Ishikawa (cell line): ENCODE measurements at regions not wholly inside any gene's neighbourhood (a gene's known extent, or its start where the extent isn't known, plus 50 kb on each side); places are given as distances from the start of the nearest gene placed in this dataset.

Experiments used
- CEBPB ChIP-seq: IDR thresholded peaks from 2 replicates; pipeline ENCODE4 v1.6.1; 2012
- CREB1 ChIP-seq: IDR thresholded peaks from 2 replicates; pipeline ENCODE4 v1.6.1; 2012; ENCODE audit warnings: low read depth
- EGR1 ChIP-seq: IDR thresholded peaks from 2 replicates; pipeline ENCODE4 v1.6.1; 2012
- EP300 ChIP-seq: IDR thresholded peaks from 2 replicates; pipeline ENCODE4 v1.6.1; 2012; ENCODE audit warnings: borderline replicate concordance
- FOXM1 ChIP-seq: IDR thresholded peaks from 2 replicates; pipeline ENCODE4 v1.6.1; 2012; ENCODE audit warnings: low read depth, borderline replicate concordance
- NFIC ChIP-seq: IDR thresholded peaks from 2 replicates; pipeline ENCODE4 v1.6.1; 2012
- RAD21 ChIP-seq: IDR thresholded peaks from 2 replicates; pipeline ENCODE4 v1.6.1; 2012; ENCODE audit warnings: low read depth
- TAF1 ChIP-seq: IDR thresholded peaks from 2 replicates; pipeline ENCODE4 v1.6.1; 2012; ENCODE audit warnings: low read depth, mild to moderate bottlenecking
- TCF12 ChIP-seq: IDR thresholded peaks from 2 replicates; pipeline ENCODE4 v1.6.1; 2012; ENCODE audit warnings: low read depth
- TEAD4 ChIP-seq: IDR thresholded peaks from 2 replicates; pipeline ENCODE4 v1.6.1; 2012
- YY1 ChIP-seq: IDR thresholded peaks from 2 replicates; pipeline ENCODE4 v1.6.1; 2012; ENCODE audit warnings: low read depth
- ZBTB7A ChIP-seq: IDR thresholded peaks from 2 replicates; pipeline ENCODE4 v1.6.1; 2012; ENCODE audit warnings: low read depth
- TF ChIP-seq, protein P1 (sequence below): IDR thresholded peaks from 2 replicates; pipeline ENCODE4 v1.6.1; 2012
- TF ChIP-seq, protein P2 (sequence below): IDR thresholded peaks from 2 replicates; pipeline ENCODE4 v1.6.1; 2012; ENCODE audit warnings: low read depth, mild to moderate bottlenecking
- TF ChIP-seq, protein P3 (sequence below): IDR thresholded peaks from 2 replicates; pipeline ENCODE4 v1.6.1; 2012

DNA sequence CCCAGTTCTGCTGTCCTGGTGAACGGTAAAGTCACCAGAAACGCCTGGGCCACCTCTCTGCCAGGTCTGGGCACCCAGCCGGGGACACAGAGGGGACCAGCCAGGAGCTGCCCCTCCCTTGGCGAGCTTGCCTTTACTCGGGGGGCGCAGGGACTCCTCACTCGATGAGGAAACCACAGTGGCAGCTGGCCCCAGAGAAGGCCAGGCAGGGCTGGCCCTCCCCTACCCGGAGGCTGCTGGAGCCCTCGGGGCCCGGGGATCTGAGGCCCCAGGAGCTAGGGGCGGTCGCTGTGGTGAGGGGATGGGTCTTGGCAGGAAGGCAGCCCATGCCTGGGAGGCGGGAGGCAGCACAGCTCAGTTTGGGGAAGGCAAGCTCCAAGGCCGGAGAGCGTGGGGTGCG lies 80.4 kb upstream of the SLCO4A1 start:
- no peak for TF ChIP-seq TEAD4
- TF ChIP-seq EP300: no peak
- TF ChIP-seq CREB1: no peak
- TF ChIP-seq, protein P1, sequence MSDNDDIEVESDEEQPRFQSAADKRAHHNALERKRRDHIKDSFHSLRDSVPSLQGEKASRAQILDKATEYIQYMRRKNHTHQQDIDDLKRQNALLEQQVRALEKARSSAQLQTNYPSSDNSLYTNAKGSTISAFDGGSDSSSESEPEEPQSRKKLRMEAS: no peak
- no peak for TF ChIP-seq EGR1
- TF ChIP-seq RAD21: no peak
- no peak for TF ChIP-seq NFIC
- no peak for TF ChIP-seq CEBPB
- TF ChIP-seq, protein P2, sequence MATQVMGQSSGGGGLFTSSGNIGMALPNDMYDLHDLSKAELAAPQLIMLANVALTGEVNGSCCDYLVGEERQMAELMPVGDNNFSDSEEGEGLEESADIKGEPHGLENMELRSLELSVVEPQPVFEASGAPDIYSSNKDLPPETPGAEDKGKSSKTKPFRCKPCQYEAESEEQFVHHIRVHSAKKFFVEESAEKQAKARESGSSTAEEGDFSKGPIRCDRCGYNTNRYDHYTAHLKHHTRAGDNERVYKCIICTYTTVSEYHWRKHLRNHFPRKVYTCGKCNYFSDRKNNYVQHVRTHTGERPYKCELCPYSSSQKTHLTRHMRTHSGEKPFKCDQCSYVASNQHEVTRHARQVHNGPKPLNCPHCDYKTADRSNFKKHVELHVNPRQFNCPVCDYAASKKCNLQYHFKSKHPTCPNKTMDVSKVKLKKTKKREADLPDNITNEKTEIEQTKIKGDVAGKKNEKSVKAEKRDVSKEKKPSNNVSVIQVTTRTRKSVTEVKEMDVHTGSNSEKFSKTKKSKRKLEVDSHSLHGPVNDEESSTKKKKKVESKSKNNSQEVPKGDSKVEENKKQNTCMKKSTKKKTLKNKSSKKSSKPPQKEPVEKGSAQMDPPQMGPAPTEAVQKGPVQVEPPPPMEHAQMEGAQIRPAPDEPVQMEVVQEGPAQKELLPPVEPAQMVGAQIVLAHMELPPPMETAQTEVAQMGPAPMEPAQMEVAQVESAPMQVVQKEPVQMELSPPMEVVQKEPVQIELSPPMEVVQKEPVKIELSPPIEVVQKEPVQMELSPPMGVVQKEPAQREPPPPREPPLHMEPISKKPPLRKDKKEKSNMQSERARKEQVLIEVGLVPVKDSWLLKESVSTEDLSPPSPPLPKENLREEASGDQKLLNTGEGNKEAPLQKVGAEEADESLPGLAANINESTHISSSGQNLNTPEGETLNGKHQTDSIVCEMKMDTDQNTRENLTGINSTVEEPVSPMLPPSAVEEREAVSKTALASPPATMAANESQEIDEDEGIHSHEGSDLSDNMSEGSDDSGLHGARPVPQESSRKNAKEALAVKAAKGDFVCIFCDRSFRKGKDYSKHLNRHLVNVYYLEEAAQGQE: no peak
- no peak for TF ChIP-seq FOXM1
- TF ChIP-seq TAF1: no peak
- TF ChIP-seq, protein P3, sequence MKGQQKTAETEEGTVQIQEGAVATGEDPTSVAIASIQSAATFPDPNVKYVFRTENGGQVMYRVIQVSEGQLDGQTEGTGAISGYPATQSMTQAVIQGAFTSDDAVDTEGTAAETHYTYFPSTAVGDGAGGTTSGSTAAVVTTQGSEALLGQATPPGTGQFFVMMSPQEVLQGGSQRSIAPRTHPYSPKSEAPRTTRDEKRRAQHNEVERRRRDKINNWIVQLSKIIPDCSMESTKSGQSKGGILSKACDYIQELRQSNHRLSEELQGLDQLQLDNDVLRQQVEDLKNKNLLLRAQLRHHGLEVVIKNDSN: no peak

DNA sequence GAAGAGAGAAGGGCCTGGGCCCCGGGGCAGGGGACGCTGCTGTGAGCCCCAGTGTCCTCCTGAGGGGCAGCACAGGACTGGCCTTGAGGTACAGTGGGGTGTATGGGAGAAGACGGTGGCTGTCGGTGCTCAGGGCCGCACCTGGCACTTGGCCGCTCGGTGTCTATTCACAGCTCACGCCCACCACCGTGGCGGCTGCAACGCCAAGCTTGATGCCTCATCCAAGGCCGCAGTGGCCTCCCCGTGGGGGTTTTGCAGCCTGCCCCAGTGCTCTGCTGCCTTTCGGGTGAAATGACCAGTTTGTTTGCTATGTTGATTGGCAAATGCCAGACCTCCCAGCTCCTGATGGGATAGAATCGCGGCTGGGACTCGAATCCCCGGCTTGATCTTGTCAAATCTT lies 79.5 kb upstream of the SLCO4A1 start:
- no peak for TF ChIP-seq EGR1
- no peak for TF ChIP-seq EP300
- TF ChIP-seq, protein P1: no peak
- TF ChIP-seq ZBTB7A: no peak
- TF ChIP-seq TEAD4: no peak
- TF ChIP-seq, protein P2: no peak
- no peak for TF ChIP-seq TAF1
- no peak for TF ChIP-seq RAD21
- TF ChIP-seq YY1: no peak
- no peak for TF ChIP-seq CEBPB
- TF ChIP-seq TCF12: no peak
- TF ChIP-seq FOXM1: no peak

DNA sequence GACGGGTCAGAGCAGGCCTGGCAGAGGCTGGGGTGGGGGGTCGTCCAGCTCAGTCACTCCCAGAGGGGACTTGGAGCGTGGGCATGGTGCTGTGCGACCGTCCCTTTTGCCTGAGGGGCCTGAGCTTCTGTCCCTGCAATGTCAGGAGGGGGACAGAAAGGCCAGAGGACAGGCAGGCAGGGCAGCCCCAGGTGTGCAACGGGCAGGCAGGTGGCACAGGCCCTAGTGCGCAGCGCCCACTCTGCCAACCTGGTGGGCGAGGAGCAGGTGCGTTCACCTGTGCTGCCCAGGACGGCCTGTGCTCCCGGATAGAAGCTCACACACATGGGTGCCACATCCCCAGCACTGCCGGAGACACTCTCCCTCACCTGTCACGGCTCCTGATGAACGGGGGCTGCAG lies 78.7 kb upstream of the SLCO4A1 start:
- TF ChIP-seq CEBPB (no peak), TCF12 (no peak), TAF1 (no peak), RAD21 (no peak), CREB1 (no peak), TEAD4 (no peak), ZBTB7A (no peak), FOXM1 (no peak), EP300 (no peak)
- TF ChIP-seq, protein P1: no peak
- TF ChIP-seq, protein P3: no peak
- TF ChIP-seq, protein P2: no peak

DNA sequence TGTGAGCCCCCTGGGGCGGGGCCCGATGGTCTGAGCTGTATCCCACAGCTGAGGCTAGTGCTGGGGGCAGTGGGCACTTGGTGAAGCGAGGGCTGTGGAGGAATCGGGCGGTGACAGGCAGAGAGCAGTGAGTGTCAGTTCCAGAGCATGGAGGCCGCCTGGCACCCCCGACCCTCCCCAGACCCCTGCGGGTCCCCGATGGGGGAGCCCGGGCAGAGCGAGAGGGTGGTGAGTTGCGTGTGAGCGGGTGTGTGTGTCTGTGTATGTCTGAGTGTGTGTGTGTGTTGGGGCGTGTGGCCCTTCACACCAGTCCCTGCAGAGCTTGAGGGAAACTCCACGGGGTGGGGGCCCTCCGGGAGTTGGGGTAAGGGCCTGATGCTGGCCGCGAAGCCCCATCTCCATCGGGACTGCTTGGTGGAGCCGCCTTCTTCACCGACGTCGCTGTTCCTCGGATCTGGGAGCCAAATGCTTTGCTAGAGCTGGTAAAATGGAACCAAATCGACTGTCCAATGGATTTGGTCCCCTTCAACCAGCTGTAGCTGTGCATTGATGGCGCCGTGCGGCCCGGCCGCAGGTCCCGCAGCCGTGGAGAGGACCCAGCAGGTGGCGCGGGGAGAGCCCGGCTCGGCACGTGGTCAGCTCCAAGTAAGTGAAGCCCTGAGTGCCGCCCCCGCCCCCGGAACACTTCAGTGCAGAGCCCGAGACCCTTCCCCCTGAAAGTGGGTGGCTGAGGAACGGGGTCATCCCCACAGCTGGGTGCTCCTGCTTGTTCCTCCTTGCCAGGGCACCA lies 77.7 kb upstream of the SLCO4A1 start:
- no peak for TF ChIP-seq TEAD4
- no peak for TF ChIP-seq CEBPB
- no peak for TF ChIP-seq TCF12
- TF ChIP-seq YY1: no peak
- TF ChIP-seq EP300: no peak
- TF ChIP-seq EGR1: no peak
- TF ChIP-seq, protein P2: no peak
- no peak for TF ChIP-seq RAD21
- TF ChIP-seq FOXM1: no peak
- TF ChIP-seq, protein P1: no peak
- TF ChIP-seq NFIC: no peak
- TF ChIP-seq, protein P3: no peak
